SW 1271 (cell line): ENCODE measurements at regions not wholly inside any gene's neighbourhood (a gene's known extent, or its start where the extent isn't known, plus 50 kb on each side); places are given as distances from the start of the nearest gene placed in this dataset.
"Not testable (repeated sequence)": the region's sequence is repeated elsewhere in the genome, so short reads cannot be mapped to it uniquely, and the experiment has no call there.

Source experiments
- DNase-seq, 2 experiments: peaks; one replicate each; lab custom pipeline; 2025; lab: John Stamatoyannopoulos, UW

- no peak for DNase-seq
Measured at GRCh38 chr2:5148392-5149085, 543.6 kb upstream of the SOX11 start.

- DNase-seq: no peak
Measured at GRCh38 chr2:5150871-5151270, 541.3 kb upstream of the SOX11 start.

- no peak for DNase-seq
Measured at GRCh38 chr2:5164776-5165525, 527.2 kb upstream of the SOX11 start.

- no peak for DNase-seq
Measured at GRCh38 chr2:5172923-5173322, 519.3 kb upstream of the SOX11 start.

GRCh38 chr2:5173876-5174535 is 518.2 kb upstream of the SOX11 start:
- DNase-seq: no peak

- DNase-seq: no peak
Measured at GRCh38 chr2:5175231-5175630, 517.0 kb upstream of the SOX11 start.

GRCh38 chr2:5176764-5177163 is 515.4 kb upstream of the SOX11 start:
- DNase-seq: no peak

- DNase-seq: no peak
Measured at GRCh38 chr2:5183031-5183430, 509.2 kb upstream of the SOX11 start.

GRCh38 chr2:5187283-5187682 is 504.9 kb upstream of the SOX11 start:
- DNase-seq: no peak

- no peak for DNase-seq
Measured at GRCh38 chr2:5188636-5189035, 503.5 kb upstream of the SOX11 start.

- no peak for DNase-seq
Measured at GRCh38 chr2:5190023-5190422, 502.2 kb upstream of the SOX11 start.

- DNase-seq: no peak
Measured at GRCh38 chr2:5195636-5196035, 496.5 kb upstream of the SOX11 start.

GRCh38 chr2:5203134-5203755 is 488.9 kb upstream of the SOX11 start:
- DNase-seq: no peak

- not testable (repeated sequence) for DNase-seq
Measured at GRCh38 chr2:5206742-5207141, 485.4 kb upstream of the SOX11 start.

GRCh38 chr2:5215989-5216607 is 476.1 kb upstream of the SOX11 start:
- no peak for DNase-seq

- no peak for DNase-seq
Measured at GRCh38 chr2:5227062-5227699, 465.0 kb upstream of the SOX11 start.

GRCh38 chr2:5229574-5229973 is 462.6 kb upstream of the SOX11 start:
- no peak for DNase-seq

GRCh38 chr2:5230444-5230843 is 461.7 kb upstream of the SOX11 start:
- DNase-seq: no peak

- DNase-seq: no peak
Measured at GRCh38 chr2:5230855-5231254, 461.3 kb upstream of the SOX11 start.

GRCh38 chr2:5231287-5231686 is 460.9 kb upstream of the SOX11 start:
- DNase-seq: no peak

- no peak for DNase-seq
Measured at GRCh38 chr2:5234563-5234962, 457.6 kb upstream of the SOX11 start.

GRCh38 chr2:5235701-5236100 is 456.5 kb upstream of the SOX11 start:
- no peak for DNase-seq
